H1 (cell line): ENCODE measurements at regions not wholly inside any gene's neighbourhood (a gene's known extent, or its start where the extent isn't known, plus 50 kb on each side); places are given as distances from the start of the nearest gene placed in this dataset.

Experiments
- CTCF ChIA-PET: fragments of 300-600 bp; sonication (Branson Sonifier 250); formaldehyde crosslinking; loops from one replicate; lab custom pipeline; 2021; ENCODE audit not compliant: partially characterized antibody; lab: Charles Lee
- POLR2A ChIA-PET: fragments of 300-600 bp; sonication (Branson Sonifier 250); formaldehyde crosslinking; loops from one replicate; lab custom pipeline; 2021; ENCODE audit warnings: inconsistent platforms; ENCODE audit not compliant: partially characterized antibody; lab: Charles Lee
- DNase-seq, 2 experiments: peaks; one replicate each; pipeline versions ENCODE4 v3.0.0 to v3.0.0-alpha.2; 2010 to 2022; ENCODE audit warnings: low spot score in 2 of 2, low read depth in 1 of 2, mixed read lengths in 1 of 2
- FAIRE-seq: peaks from 2 replicates; lab custom pipeline; 2011; peaks lifted over from hg19 to GRCh38; lab: Jason Lieb, UNC
- H2AFZ ChIP-seq: 2 replicates; pipeline ENCODE4 v1.8.1; 2012; ENCODE audit warnings: low read length, inconsistent platforms
- H2AK5ac ChIP-seq: 2 replicates; pipeline ENCODE4 v1.6.1; 2013; ENCODE audit warnings: low read depth, low read length
- H2BK120ac ChIP-seq: replicated peaks from 2 replicates; pipeline ENCODE3; 2013; ENCODE audit warnings: low read depth, low read length, inconsistent platforms
- H2BK12ac ChIP-seq: 2 replicates; pipeline ENCODE4 v1.6.1; 2013; ENCODE audit warnings: low read depth, low read length
- H2BK15ac ChIP-seq: 2 replicates; pipeline ENCODE4 v1.6.1; 2013; ENCODE audit warnings: low read length
- H2BK20ac ChIP-seq: 2 replicates; pipeline ENCODE4 v1.6.1; 2013; ENCODE audit warnings: low read length
- H2BK5ac ChIP-seq: 2 replicates; pipeline ENCODE4 v1.6.1; 2013; ENCODE audit warnings: low read depth, low read length
- H3K14ac ChIP-seq: 2 replicates; pipeline ENCODE4 v1.6.1; 2013; ENCODE audit warnings: inconsistent platforms; ENCODE audit not compliant: insufficient read length
- H3K18ac ChIP-seq: 2 replicates; pipeline ENCODE4 v1.6.1; 2013; ENCODE audit warnings: low read length; ENCODE audit errors: extremely low read depth
- H3K23ac ChIP-seq: 2 replicates; pipeline ENCODE4 v1.6.1; 2013; ENCODE audit warnings: inconsistent platforms; ENCODE audit not compliant: insufficient read length
- H3K23me2 ChIP-seq: 2 replicates; pipeline ENCODE4 v1.6.1; 2013; ENCODE audit warnings: low read depth, low read length
- H3K27ac ChIP-seq: 2 replicates; pipeline ENCODE4 v1.6.1; 2011; ENCODE audit warnings: low read depth, low read length, inconsistent platforms
- H3K27me3 ChIP-seq, 4 experiments: replicated peaks in 1 of 4; 1 replicate in 1 of 4; 2 replicates in 3 of 4; pipeline versions ENCODE4 v1.6.1 to v1.8.1; 2011 to 2013; ENCODE audit warnings: low read length in 3 of 4, mild to moderate bottlenecking in 3 of 4, inconsistent platforms in 2 of 4, mixed read lengths in 2 of 4, moderate library complexity in 1 of 4; ENCODE audit not compliant: control insufficient read depth in 3 of 4, insufficient read depth in 3 of 4; ENCODE audit errors: extremely low read depth in 1 of 4
- H3K36me3 ChIP-seq, 4 experiments: 2 replicates each; pipeline versions ENCODE4 v1.6.1 to v1.8.1; 2011 to 2013; ENCODE audit warnings: mild to moderate bottlenecking in 4 of 4, low read length in 3 of 4, moderate library complexity in 2 of 4, control low read depth in 1 of 4, inconsistent platforms in 1 of 4; ENCODE audit not compliant: insufficient read depth in 4 of 4, control insufficient read depth in 2 of 4
- H3K4ac ChIP-seq: replicated peaks from 2 replicates; pipeline ENCODE3; 2013; ENCODE audit warnings: low read length, low read depth, mixed read lengths, inconsistent platforms; ENCODE audit not compliant: insufficient read length
- H3K4me1 ChIP-seq, 4 experiments: replicated peaks in 1 of 4; 1 replicate in 1 of 4; 2 replicates in 3 of 4; pipeline versions ENCODE4 v1.6.1 to v1.8.1; 2011 to 2013; ENCODE audit warnings: low read length in 3 of 4, inconsistent platforms in 2 of 4, mixed read lengths in 1 of 4; ENCODE audit not compliant: insufficient read depth in 4 of 4, control insufficient read depth in 3 of 4
- H3K4me2 ChIP-seq, 2 experiments: 2 replicates each; pipeline versions ENCODE4 v1.6.1 to v1.8.1; 2011 to 2013; ENCODE audit warnings: low read depth in 2 of 2, low read length in 2 of 2, control low read depth in 1 of 2, inconsistent platforms in 1 of 2, mild to moderate bottlenecking in 1 of 2; ENCODE audit not compliant: insufficient read depth in 1 of 2
- H3K4me3 ChIP-seq, 4 experiments: fragments of 200-600, 300-600 bp in 1 of 4; sonication (generic), shearing (Covaris generic), sonication (Bioruptor Twin) in 1 of 4; 2 replicates each; pipeline versions ENCODE4 v1.5.1 to v1.8.1; 2011 to 2016; ENCODE audit warnings: low read length in 4 of 4, low read depth in 3 of 4, control low read depth in 2 of 4, inconsistent platforms in 2 of 4, mild to moderate bottlenecking in 2 of 4, mixed read lengths in 1 of 4, moderate library complexity in 1 of 4; ENCODE audit not compliant: insufficient read depth in 2 of 4; ENCODE audit errors: extremely low read depth in 1 of 4
- H3K56ac ChIP-seq: replicated peaks from 2 replicates; pipeline ENCODE3; 2013; ENCODE audit warnings: low read depth, mild to moderate bottlenecking, mixed read lengths, low read length, inconsistent platforms; ENCODE audit not compliant: insufficient read length
- H3K79me1 ChIP-seq: 2 replicates; pipeline ENCODE4 v1.6.1; 2013; ENCODE audit warnings: low read depth, low read length, control low read depth
- H3K79me2 ChIP-seq, 2 experiments: 2 replicates each; pipeline versions ENCODE4 v1.6.1 to v1.8.1; 2012 to 2013; ENCODE audit warnings: low read length in 2 of 2, mild to moderate bottlenecking in 2 of 2, inconsistent platforms in 1 of 2; ENCODE audit not compliant: insufficient read depth in 2 of 2, control insufficient read depth in 1 of 2
- H3K9ac ChIP-seq, 4 experiments: replicated peaks in 1 of 4; 1 replicate in 1 of 4; 2 replicates in 3 of 4; pipeline versions ENCODE4 v1.6.1 to v1.8.1; 2011 to 2013; ENCODE audit warnings: low read depth in 3 of 4, low read length in 3 of 4, control low read depth in 2 of 4, mild to moderate bottlenecking in 2 of 4, moderate library complexity in 2 of 4, inconsistent platforms in 1 of 4; ENCODE audit errors: extremely low read depth in 1 of 4
- H3K9me3 ChIP-seq, 2 experiments: 2 replicates each; pipeline versions ENCODE4 v1.6.1 to v1.8.1; 2012 to 2013; ENCODE audit warnings: mild to moderate bottlenecking in 2 of 2, moderate library complexity in 2 of 2, control low read depth in 1 of 2, inconsistent platforms in 1 of 2, low read depth in 1 of 2, low read length in 1 of 2, mixed read lengths in 1 of 2; ENCODE audit not compliant: insufficient read depth in 2 of 2
- H4K20me1 ChIP-seq, 2 experiments: replicated peaks in 1 of 2; 2 replicates each; pipeline versions ENCODE3 to v1.8.1; 2011 to 2013; ENCODE audit warnings: inconsistent platforms in 2 of 2, low read length in 2 of 2, mild to moderate bottlenecking in 1 of 2; ENCODE audit not compliant: insufficient read depth in 2 of 2, control insufficient read depth in 1 of 2
- H4K5ac ChIP-seq: 2 replicates; pipeline ENCODE4 v1.6.1; 2013; ENCODE audit warnings: low read length, low read depth, mixed read lengths, inconsistent platforms; ENCODE audit not compliant: insufficient read length
- H4K8ac ChIP-seq: 2 replicates; pipeline ENCODE4 v1.8.0; 2013; ENCODE audit warnings: mild to moderate bottlenecking, moderate library complexity, low read length, inconsistent platforms; ENCODE audit not compliant: insufficient read depth; ENCODE audit errors: extremely low read depth
- H4K91ac ChIP-seq: replicated peaks from 2 replicates; pipeline ENCODE3; 2013; ENCODE audit warnings: low read length, mixed read lengths, inconsistent platforms; ENCODE audit not compliant: insufficient read length
- CBX5 ChIP-seq: fragments of 300-800, 300-1000 bp; sonication (generic); IDR thresholded peaks from 2 replicates; pipeline ENCODE4 v1.7.1; 2016; ENCODE audit warnings: antibody characterized with exemption, low read length, low read depth
- EP300 ChIP-seq, 2 experiments: IDR thresholded peaks; 1 replicate in 1 of 2; 2 replicates in 1 of 2; pipeline ENCODE4 v1.6.1; 2011 to 2012; ENCODE audit warnings: low read depth in 2 of 2, low read length in 2 of 2, mild to moderate bottlenecking in 2 of 2, borderline replicate concordance in 1 of 2, inconsistent platforms in 1 of 2, moderate library complexity in 1 of 2
- KDM5A ChIP-seq: fragments of 200-600 bp; IDR thresholded peaks from 2 replicates; pipeline ENCODE4 v1.7.1; 2012; ENCODE audit warnings: mild to moderate bottlenecking, low read length, inconsistent platforms, mixed read lengths
- MAX ChIP-seq: IDR thresholded peaks from 2 replicates; pipeline ENCODE4 v1.6.1; 2012; ENCODE audit warnings: inconsistent platforms
- RXRA ChIP-seq: IDR thresholded peaks from 2 replicates; pipeline ENCODE4 v1.6.1; 2011; ENCODE audit warnings: low read depth, mild to moderate bottlenecking, low read length, moderate library complexity; ENCODE audit not compliant: insufficient read depth
- SP2 ChIP-seq: IDR thresholded peaks from 2 replicates; pipeline ENCODE4 v1.6.1; 2012; ENCODE audit warnings: mild to moderate bottlenecking, low read length, inconsistent platforms
- SRF ChIP-seq: IDR thresholded peaks from 2 replicates; pipeline ENCODE4 v1.6.1; 2011; ENCODE audit warnings: mild to moderate bottlenecking, low read depth, low read length, moderate library complexity
- TAF1 ChIP-seq: IDR thresholded peaks from 2 replicates; pipeline ENCODE4 v1.6.1; 2011; ENCODE audit warnings: mild to moderate bottlenecking, low read depth, low read length
- WGBS, 2 experiments: shearing (Covaris generic) in 1 of 2; methylation state at CpG; one replicate each; pipeline versions ENCODE4 v1.1.6 to v1.1.7; 2013 to 2015; ENCODE audit warnings: low lambda C conversion rate in 2 of 2, mixed read lengths in 2 of 2, inconsistent platforms in 1 of 2, low coverage in 1 of 2, missing lambda C conversion rate in 1 of 2; ENCODE audit not compliant: insufficient replicate concordance in 2 of 2, insufficient coverage in 1 of 2, insufficient read length in 1 of 2; ENCODE audit errors: extremely low coverage in 1 of 2, missing lambda C conversion rate in 1 of 2; 5-methylcytosine and 5-hydroxymethylcytosine counted together

- H3K27ac ChIP-seq, result no peak overlapping the region
- no peak overlapping the region for H4K8ac ChIP-seq
- H3K9ac ChIP-seq, result no peak overlapping the region
- H2BK20ac ChIP-seq, result no peak overlapping the region
- no peak overlapping the region for H2AK5ac ChIP-seq
- H3K79me1 ChIP-seq, result no peaks in the 10 kb centered on the region
- ChIA-PET POLR2A (no interaction called here), CTCF (no interaction called here)
- no peaks in the 10 kb centered on the region for H3K23me2 ChIP-seq
- no peak overlapping the region for H3K23ac ChIP-seq
- H4K5ac ChIP-seq, result no peak overlapping the region
- no peaks in the 10 kb centered on the region for H3K27me3 ChIP-seq
- H3K9me3 ChIP-seq, result peaks cover 4% of the 10 kb centered on the region in 2 experiments; a peak in 1 of 4 replicates
- no peak for FAIRE-seq
- H3K4me2 ChIP-seq, result no peak overlapping the region
- WGBS, 2 experiments, result 98% methylated on average over 3 of the region's 3 CpGs; no CpG with 5 or more reads in 1 of the 2 experiments
- no peak overlapping the region for H2BK5ac ChIP-seq
- H3K79me2 ChIP-seq, result no peaks in the 10 kb centered on the region
- H4K91ac ChIP-seq, result no peak overlapping the region
- no peaks in the 10 kb centered on the region for H4K20me1 ChIP-seq
- no peaks in the 10 kb centered on the region for H3K36me3 ChIP-seq
- no peak overlapping the region for H3K4ac ChIP-seq
- no peak for TF ChIP-seq SRF
- TF ChIP-seq SP2, result no peak
- TF ChIP-seq CBX5, result no peak
- TF ChIP-seq TAF1, result no peak
- no peak for TF ChIP-seq RXRA
- TF ChIP-seq MAX, result no peak
- TF ChIP-seq KDM5A, result no peak
- TF ChIP-seq EP300 (IDR thresholded peaks at IDR 0.05; ENCODE audit: borderline replicate concordance in 1 of 2, low read depth in 2 of 2, low read length in 2 of 2), result no peak
- no peak overlapping the region for H3K4me3 ChIP-seq
- H3K4me1 ChIP-seq, result no peaks in the 10 kb centered on the region
- no peak overlapping the region for H2BK120ac ChIP-seq
- H3K18ac ChIP-seq, result no peak overlapping the region
- H2AFZ ChIP-seq, result no peak overlapping the region
- H2BK12ac ChIP-seq, result no peak overlapping the region
- H2BK15ac ChIP-seq, result no peak overlapping the region
- H3K14ac ChIP-seq, result no peak overlapping the region
- no peak for DNase-seq
- H3K56ac ChIP-seq, result no peak overlapping the region
These were observed 49.9 kb downstream of the CNTN3 start for GRCh38 chr3:74564560-74564959.
